ENCODE measurements at regions not wholly inside any gene's neighbourhood (a gene's known extent, or its start where the extent isn't known, plus 50 kb on each side); places are given as distances from the start of the nearest gene placed in this dataset.

DNA sequence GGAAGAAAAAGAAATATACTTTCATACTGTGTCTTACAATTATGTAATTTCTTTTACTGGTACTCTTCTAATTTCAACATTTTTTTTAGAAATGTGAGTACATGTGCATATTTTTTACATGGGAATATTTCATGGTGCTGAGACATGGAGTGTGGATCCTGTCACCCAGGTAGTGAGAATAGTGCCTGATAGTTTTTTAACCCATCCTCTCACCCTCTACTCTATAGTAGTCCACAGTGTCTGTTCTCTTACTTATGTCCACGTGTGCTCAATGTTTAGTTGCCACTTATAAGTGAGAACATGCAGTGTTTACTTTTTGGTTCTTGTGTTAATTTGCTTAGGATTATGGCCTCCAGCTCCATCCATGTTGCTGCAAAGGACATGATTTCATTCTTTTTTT is 548.8 kb downstream of the AACS start:
- Histone ChIP-seq H3K4me1 (ENCODE audit: control insufficient read depth, insufficient read depth, low read length) (no peaks in the 10 kb centered on the region), H3K27ac (ENCODE audit: control insufficient read depth, insufficient read depth) (no peak overlapping the region), H2AFZ (ENCODE audit: control insufficient read depth, low read depth, low read length) (no peak overlapping the region), H3K4me2 (ENCODE audit: control insufficient read depth, insufficient read depth) (no peak overlapping the region), H3K9ac (ENCODE audit: control insufficient read depth, insufficient read depth, low read length) (no peak overlapping the region), H3K36me3 (ENCODE audit: control insufficient read depth in 2 of 2, insufficient read depth in 2 of 2, low read length in 1 of 2) (no peaks in the 10 kb centered on the region), H3K4me3 (no peak overlapping the region), H3K9me3 (replicated peaks; ENCODE audit: control insufficient read depth, insufficient read depth, low read length) (no peaks in the 10 kb centered on the region), H3K27me3 (replicated peaks in 1 of 2; ENCODE audit: control insufficient read depth in 2 of 2, insufficient read depth in 2 of 2, low read length in 1 of 2) (no peaks in the 10 kb centered on the region), H4K20me1 (ENCODE audit: control insufficient read depth, insufficient read depth) (no peaks in the 10 kb centered on the region), H3K79me2 (ENCODE audit: control insufficient read depth, insufficient read depth, low read length) (no peaks in the 10 kb centered on the region)
- no TSS peak for BruUV-seq (replicated peaks)
- ATAC-seq (no peak), DNase-seq (ENCODE audit: low read depth, low spot score) (no peak), FAIRE-seq (no peak)
- in situ Hi-C loops (cut with MboI) (no loop called here), intact Hi-C loops (cut with micrococcal nuclease; ENCODE audit: unreplicated experiment) (no loop called here)
- ChIA-PET CTCF (no interaction called here), RAD21 (ENCODE audit: unreplicated experiment) (no interaction called here), SMC1A (ENCODE audit: uncharacterized antibody, unreplicated experiment) (no interaction called here), POLR2A (no interaction called here)
- TF ChIP-seq, protein P1, sequence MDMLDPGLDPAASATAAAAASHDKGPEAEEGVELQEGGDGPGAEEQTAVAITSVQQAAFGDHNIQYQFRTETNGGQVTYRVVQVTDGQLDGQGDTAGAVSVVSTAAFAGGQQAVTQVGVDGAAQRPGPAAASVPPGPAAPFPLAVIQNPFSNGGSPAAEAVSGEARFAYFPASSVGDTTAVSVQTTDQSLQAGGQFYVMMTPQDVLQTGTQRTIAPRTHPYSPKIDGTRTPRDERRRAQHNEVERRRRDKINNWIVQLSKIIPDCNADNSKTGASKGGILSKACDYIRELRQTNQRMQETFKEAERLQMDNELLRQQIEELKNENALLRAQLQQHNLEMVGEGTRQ (IDR thresholded peaks at IDR 0.05; ENCODE audit: borderline replicate concordance, low read depth, low read length), result no peak
- TF ChIP-seq MTA2 (IDR thresholded peaks at IDR 0.05; ENCODE audit: low read depth) (no peak), FOS (IDR thresholded peaks at IDR 0.05; ENCODE audit: borderline replicate concordance, extremely low read depth, insufficient read length) (no peak), NR2C1 (IDR thresholded peaks at IDR 0.05) (no peak), SMAD5 (IDR thresholded peaks at IDR 0.05; ENCODE audit: low read depth) (no peak), RFX5 (IDR thresholded peaks at IDR 0.05; ENCODE audit: low read depth, low read length) (no peak), CBX5 (IDR thresholded peaks at IDR 0.05; ENCODE audit: low read depth) (no peak), BCL11A (IDR thresholded peaks at IDR 0.05; ENCODE audit: low read depth, low read length) (no peak), JUNB (IDR thresholded peaks at IDR 0.05) (no peak), ETV6 (conservative IDR thresholded peaks at IDR 0.05 in 1 of 2, IDR thresholded peaks at IDR 0.05 in 1 of 2; ENCODE audit: borderline replicate concordance in 1 of 2, low read depth in 1 of 2) (no peak), ESRRA (IDR thresholded peaks at IDR 0.05; ENCODE audit: low read length) (no peak), WRNIP1 (IDR thresholded peaks at IDR 0.05; ENCODE audit: borderline replicate concordance, low read depth, low read length) (no peak)
- TF ChIP-seq, protein P2, sequence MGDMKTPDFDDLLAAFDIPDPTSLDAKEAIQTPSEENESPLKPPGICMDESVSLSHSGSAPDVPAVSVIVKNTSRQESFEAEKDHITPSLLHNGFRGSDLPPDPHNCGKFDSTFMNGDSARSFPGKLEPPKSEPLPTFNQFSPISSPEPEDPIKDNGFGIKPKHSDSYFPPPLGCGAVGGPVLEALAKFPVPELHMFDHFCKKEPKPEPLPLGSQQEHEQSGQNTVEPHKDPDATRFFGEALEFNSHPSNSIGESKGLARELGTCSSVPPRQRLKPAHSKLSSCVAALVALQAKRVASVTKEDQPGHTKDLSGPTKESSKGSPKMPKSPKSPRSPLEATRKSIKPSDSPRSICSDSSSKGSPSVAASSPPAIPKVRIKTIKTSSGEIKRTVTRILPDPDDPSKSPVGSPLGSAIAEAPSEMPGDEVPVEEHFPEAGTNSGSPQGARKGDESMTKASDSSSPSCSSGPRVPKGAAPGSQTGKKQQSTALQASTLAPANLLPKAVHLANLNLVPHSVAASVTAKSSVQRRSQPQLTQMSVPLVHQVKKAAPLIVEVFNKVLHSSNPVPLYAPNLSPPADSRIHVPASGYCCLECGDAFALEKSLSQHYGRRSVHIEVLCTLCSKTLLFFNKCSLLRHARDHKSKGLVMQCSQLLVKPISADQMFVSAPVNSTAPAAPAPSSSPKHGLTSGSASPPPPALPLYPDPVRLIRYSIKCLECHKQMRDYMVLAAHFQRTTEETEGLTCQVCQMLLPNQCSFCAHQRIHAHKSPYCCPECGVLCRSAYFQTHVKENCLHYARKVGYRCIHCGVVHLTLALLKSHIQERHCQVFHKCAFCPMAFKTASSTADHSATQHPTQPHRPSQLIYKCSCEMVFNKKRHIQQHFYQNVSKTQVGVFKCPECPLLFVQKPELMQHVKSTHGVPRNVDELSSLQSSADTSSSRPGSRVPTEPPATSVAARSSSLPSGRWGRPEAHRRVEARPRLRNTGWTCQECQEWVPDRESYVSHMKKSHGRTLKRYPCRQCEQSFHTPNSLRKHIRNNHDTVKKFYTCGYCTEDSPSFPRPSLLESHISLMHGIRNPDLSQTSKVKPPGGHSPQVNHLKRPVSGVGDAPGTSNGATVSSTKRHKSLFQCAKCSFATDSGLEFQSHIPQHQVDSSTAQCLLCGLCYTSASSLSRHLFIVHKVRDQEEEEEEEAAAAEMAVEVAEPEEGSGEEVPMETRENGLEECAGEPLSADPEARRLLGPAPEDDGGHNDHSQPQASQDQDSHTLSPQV (IDR thresholded peaks at IDR 0.05), result no peak
- TF ChIP-seq, protein P3, sequence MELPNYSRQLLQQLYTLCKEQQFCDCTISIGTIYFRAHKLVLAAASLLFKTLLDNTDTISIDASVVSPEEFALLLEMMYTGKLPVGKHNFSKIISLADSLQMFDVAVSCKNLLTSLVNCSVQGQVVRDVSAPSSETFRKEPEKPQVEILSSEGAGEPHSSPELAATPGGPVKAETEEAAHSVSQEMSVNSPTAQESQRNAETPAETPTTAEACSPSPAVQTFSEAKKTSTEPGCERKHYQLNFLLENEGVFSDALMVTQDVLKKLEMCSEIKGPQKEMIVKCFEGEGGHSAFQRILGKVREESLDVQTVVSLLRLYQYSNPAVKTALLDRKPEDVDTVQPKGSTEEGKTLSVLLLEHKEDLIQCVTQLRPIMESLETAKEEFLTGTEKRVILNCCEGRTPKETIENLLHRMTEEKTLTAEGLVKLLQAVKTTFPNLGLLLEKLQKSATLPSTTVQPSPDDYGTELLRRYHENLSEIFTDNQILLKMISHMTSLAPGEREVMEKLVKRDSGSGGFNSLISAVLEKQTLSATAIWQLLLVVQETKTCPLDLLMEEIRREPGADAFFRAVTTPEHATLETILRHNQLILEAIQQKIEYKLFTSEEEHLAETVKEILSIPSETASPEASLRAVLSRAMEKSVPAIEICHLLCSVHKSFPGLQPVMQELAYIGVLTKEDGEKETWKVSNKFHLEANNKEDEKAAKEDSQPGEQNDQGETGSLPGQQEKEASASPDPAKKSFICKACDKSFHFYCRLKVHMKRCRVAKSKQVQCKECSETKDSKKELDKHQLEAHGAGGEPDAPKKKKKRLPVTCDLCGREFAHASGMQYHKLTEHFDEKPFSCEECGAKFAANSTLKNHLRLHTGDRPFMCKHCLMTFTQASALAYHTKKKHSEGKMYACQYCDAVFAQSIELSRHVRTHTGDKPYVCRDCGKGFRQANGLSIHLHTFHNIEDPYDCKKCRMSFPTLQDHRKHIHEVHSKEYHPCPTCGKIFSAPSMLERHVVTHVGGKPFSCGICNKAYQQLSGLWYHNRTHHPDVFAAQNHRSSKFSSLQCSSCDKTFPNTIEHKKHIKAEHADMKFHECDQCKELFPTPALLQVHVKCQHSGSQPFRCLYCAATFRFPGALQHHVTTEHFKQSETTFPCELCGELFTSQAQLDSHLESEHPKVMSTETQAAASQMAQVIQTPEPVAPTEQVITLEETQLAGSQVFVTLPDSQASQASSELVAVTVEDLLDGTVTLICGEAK (IDR thresholded peaks at IDR 0.05; ENCODE audit: borderline replicate concordance), result no peak
- WGBS (ENCODE audit: insufficient coverage, insufficient replicate concordance, low lambda C conversion rate, missing lambda C conversion rate), result 5% methylated on average over 1 of the region's 1 CpG
